ENCODE measurements at regions not wholly inside any gene's neighbourhood (a gene's known extent, or its start where the extent isn't known, plus 50 kb on each side); places are given as distances from the start of the nearest gene placed in this dataset.
"Not testable (repeated sequence)": the region's sequence is repeated elsewhere in the genome, so short reads cannot be mapped to it uniquely, and the experiment has no call there.

- DNase-seq = no peak
These were observed 124.8 kb upstream of the MAP1LC3B2 start for GRCh38 chr12:116434155-116435011.

GRCh38 chr12:116435984-116436383, 123.2 kb upstream of the MAP1LC3B2 start:
- DNase-seq = no peak

- no peak for DNase-seq
These were observed 122.5 kb upstream of the MAP1LC3B2 start for GRCh38 chr12:116436561-116437249.

- no peak for DNase-seq
These were observed 117.9 kb upstream of the MAP1LC3B2 start for GRCh38 chr12:116441292-116441691.

- no peak for DNase-seq
These were observed 116.9 kb upstream of the MAP1LC3B2 start for GRCh38 chr12:116442304-116442703.

- no peak for DNase-seq
These were observed 116.2 kb upstream of the MAP1LC3B2 start for GRCh38 chr12:116442946-116443345.

GRCh38 chr12:116443821-116444589, 115.2 kb upstream of the MAP1LC3B2 start:
- DNase-seq = peak; percentile 4

- DNase-seq = no peak
These were observed 114.6 kb upstream of the MAP1LC3B2 start for GRCh38 chr12:116444590-116444943.

- DNase-seq = no peak
These were observed 110.9 kb upstream of the MAP1LC3B2 start for GRCh38 chr12:116448165-116448739.

GRCh38 chr12:116450406-116450910, 108.7 kb upstream of the MAP1LC3B2 start:
- DNase-seq = no peak

GRCh38 chr12:116452975-116453374, 106.2 kb upstream of the MAP1LC3B2 start:
- DNase-seq = not testable (repeated sequence)

GRCh38 chr12:116453631-116454030, 105.5 kb upstream of the MAP1LC3B2 start:
- no peak for DNase-seq

GRCh38 chr12:116454076-116454475, 105.1 kb upstream of the MAP1LC3B2 start:
- DNase-seq = no peak

GRCh38 chr12:116454950-116455447, 104.2 kb upstream of the MAP1LC3B2 start:
- DNase-seq = no peak

- peak; percentile 29 for DNase-seq
These were observed 103.4 kb upstream of the MAP1LC3B2 start for GRCh38 chr12:116455540-116456329.

GRCh38 chr12:116456330-116457082, 102.7 kb upstream of the MAP1LC3B2 start:
- DNase-seq = no peak

- no peak for DNase-seq
These were observed 100.7 kb upstream of the MAP1LC3B2 start for GRCh38 chr12:116458492-116458891.

- DNase-seq = no peak
These were observed 99.9 kb upstream of the MAP1LC3B2 start for GRCh38 chr12:116459011-116459875.

- DNase-seq = no peak
These were observed 99.1 kb upstream of the MAP1LC3B2 start for GRCh38 chr12:116459916-116460663.
